Spleen (tissue), 7 donors: ENCODE measurements at regions not wholly inside any gene's neighbourhood (a gene's known extent, or its start where the extent isn't known, plus 50 kb on each side); places are given as distances from the start of the nearest gene placed in this dataset.

ENCODE experiments used
- POLR2AphosphoS5 ChIP-seq, 3 donors: sonication (generic); formaldehyde crosslinking; IDR thresholded peaks; one replicate each; pipeline ENCODE4 v1.5.1; 2017; ENCODE audit warnings: antibody characterized with exemption in 3 of 3
- TF ChIP-seq, protein P1 (sequence below), 11 experiments: fragments of 200-600 bp in 7 of 11; fragments of 450-650 bp in 4 of 11; sonication (generic) in 4 of 11; IDR thresholded peaks in 8 of 11; conservative IDR thresholded peaks in 3 of 11; 1 replicate in 7 of 11; 2 replicates in 4 of 11; pipeline versions ENCODE4 v1.4.0 to v1.8.0; 2016 to 2021; ENCODE audit warnings: antibody characterized with exemption in 11 of 11, inconsistent platforms in 4 of 11, mild to moderate bottlenecking in 1 of 11
- donor health status: DM: no; HTN: no; CAD: no; lungs with moderate emphysema.
- donor health status: DM: no; HTN: no; CAD: no.
- donor health status: DM: no; HTN: no; CAD: no.

DNA sequence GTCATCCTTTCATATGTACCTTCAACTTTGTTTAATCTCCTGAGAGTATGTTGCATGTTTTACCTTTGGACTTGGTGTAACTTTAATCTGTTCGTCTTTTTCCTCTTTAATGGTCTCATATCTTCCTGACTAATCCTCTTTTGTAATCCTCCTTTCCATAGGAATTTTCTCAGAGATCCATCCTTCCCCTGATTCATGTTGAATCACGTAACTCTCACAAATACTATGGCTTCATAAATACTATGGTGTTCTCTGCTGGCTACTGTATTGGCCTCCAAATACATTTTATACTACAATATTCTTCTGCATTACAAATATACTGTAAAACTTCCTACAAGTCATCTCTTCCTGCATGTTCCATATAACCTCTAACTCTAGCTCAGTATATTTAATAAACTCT, 317.7 kb upstream of the ADGRB3 start:
- TF ChIP-seq, protein P1, sequence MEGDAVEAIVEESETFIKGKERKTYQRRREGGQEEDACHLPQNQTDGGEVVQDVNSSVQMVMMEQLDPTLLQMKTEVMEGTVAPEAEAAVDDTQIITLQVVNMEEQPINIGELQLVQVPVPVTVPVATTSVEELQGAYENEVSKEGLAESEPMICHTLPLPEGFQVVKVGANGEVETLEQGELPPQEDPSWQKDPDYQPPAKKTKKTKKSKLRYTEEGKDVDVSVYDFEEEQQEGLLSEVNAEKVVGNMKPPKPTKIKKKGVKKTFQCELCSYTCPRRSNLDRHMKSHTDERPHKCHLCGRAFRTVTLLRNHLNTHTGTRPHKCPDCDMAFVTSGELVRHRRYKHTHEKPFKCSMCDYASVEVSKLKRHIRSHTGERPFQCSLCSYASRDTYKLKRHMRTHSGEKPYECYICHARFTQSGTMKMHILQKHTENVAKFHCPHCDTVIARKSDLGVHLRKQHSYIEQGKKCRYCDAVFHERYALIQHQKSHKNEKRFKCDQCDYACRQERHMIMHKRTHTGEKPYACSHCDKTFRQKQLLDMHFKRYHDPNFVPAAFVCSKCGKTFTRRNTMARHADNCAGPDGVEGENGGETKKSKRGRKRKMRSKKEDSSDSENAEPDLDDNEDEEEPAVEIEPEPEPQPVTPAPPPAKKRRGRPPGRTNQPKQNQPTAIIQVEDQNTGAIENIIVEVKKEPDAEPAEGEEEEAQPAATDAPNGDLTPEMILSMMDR (IDR thresholded peaks at IDR 0.05 in 8 of 11, conservative IDR thresholded peaks at IDR 0.05 in 3 of 11) = no peak
- TF ChIP-seq POLR2AphosphoS5 (IDR thresholded peaks at IDR 0.05) = no peak
